Brain microvascular endothelial cell (primary cell): ENCODE measurements at regions not wholly inside any gene's neighbourhood (a gene's known extent, or its start where the extent isn't known, plus 50 kb on each side); places are given as distances from the start of the nearest gene placed in this dataset.

ENCODE experiments used
- DNase-seq: peaks from one replicate; pipeline ENCODE4 v3.0.0-alpha.2; 2020
- H3K27ac ChIP-seq: fragments of 250-450 bp; sonication (Bioruptor Pico); 2 replicates; pipeline ENCODE4 v1.5.1; 2020; ENCODE audit warnings: mild to moderate bottlenecking, moderate library complexity
- H3K27me3 ChIP-seq: fragments of 250-450 bp; sonication (Bioruptor Pico); replicated peaks from 2 replicates; pipeline ENCODE4 v1.5.1; 2020; ENCODE audit warnings: mild to moderate bottlenecking
- H3K36me3 ChIP-seq: fragments of 250-450 bp; sonication (Bioruptor Pico); replicated peaks from 2 replicates; pipeline ENCODE4 v1.5.1; 2020; ENCODE audit warnings: mild to moderate bottlenecking
- H3K4me3 ChIP-seq: 2 replicates; pipeline ENCODE4 v1.5.1; 2011; ENCODE audit warnings: low read depth, mild to moderate bottlenecking, control low read depth, low read length, moderate library complexity
- in situ Hi-C: cut with HindIII; loops from 2 replicates; pipeline ENCODE4 v1.10.0; 2017; ENCODE audit warnings: low sequenced_read_pairs, low pct_ligation_motif_present
- TF ChIP-seq, protein P1 (sequence below): IDR thresholded peaks from 2 replicates; pipeline ENCODE4 v1.5.1; 2011; ENCODE audit warnings: low read depth, mild to moderate bottlenecking, moderate library complexity, low read length, control low read depth, inconsistent platforms; ENCODE audit errors: missing control alignments

DNA sequence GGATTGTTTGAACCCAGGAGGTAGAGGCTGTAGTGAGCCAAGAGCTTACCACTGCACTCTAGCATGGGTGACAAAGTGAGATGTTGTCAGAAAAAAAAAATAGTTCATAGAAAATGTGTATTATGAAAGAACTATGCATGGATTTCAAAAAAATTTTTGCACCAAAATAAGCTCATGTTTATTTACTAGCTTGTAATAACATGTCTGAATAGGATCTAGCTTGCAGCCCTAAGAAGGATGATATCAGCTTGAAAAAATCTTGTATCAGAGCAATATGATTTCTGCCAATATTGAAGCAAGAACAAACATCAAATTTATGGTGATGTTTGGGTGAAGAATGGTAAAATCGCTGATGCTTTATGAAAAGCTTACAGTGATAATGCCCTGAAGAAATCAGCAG is 97.0 kb upstream of the RFX8 start:
- DNase-seq: no peak
- Histone ChIP-seq H3K36me3 (no peaks in the 10 kb centered on the region), H3K4me3 (no peak overlapping the region), H3K27ac (no peak overlapping the region), H3K27me3 (no peaks in the 10 kb centered on the region)
- TF ChIP-seq, protein P1, sequence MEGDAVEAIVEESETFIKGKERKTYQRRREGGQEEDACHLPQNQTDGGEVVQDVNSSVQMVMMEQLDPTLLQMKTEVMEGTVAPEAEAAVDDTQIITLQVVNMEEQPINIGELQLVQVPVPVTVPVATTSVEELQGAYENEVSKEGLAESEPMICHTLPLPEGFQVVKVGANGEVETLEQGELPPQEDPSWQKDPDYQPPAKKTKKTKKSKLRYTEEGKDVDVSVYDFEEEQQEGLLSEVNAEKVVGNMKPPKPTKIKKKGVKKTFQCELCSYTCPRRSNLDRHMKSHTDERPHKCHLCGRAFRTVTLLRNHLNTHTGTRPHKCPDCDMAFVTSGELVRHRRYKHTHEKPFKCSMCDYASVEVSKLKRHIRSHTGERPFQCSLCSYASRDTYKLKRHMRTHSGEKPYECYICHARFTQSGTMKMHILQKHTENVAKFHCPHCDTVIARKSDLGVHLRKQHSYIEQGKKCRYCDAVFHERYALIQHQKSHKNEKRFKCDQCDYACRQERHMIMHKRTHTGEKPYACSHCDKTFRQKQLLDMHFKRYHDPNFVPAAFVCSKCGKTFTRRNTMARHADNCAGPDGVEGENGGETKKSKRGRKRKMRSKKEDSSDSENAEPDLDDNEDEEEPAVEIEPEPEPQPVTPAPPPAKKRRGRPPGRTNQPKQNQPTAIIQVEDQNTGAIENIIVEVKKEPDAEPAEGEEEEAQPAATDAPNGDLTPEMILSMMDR: no peak
- in situ Hi-C loops: no loop called here

DNA sequence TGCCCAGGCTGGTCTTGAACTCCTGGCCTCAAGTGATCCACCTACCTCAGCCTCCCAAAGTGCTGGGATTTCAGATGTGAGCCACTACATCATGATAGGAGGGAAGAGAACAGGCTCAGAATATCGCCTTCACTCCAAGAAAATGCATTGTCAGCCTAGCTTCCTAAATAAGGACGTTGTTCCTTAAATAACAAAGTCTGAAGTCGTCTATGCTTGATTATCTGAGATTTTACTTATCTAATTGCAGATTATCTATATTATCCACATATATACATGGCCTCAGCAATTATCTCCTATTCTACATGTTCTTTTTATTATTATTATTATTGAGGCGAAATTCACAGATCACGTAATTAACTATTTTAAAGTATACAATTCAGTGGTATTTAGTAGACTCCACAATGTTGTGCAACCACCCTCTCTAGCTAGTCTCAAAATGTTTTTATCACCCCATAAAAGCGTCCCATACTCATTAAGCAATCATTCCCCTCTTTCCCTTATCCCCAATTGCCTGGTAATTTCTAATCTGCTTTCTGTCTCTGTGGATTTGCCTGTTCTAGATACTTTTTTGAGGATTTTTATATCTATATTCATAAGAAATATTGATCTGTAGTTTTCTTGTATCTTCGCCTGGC is 95.1 kb upstream of the RFX8 start:
- Histone ChIP-seq H3K36me3 (no peaks in the 10 kb centered on the region), H3K27ac (no peak overlapping the region), H3K27me3 (no peaks in the 10 kb centered on the region), H3K4me3 (no peak overlapping the region)
- TF ChIP-seq, protein P1: no peak
- no peak for DNase-seq
- in situ Hi-C loops: no loop called here

DNA sequence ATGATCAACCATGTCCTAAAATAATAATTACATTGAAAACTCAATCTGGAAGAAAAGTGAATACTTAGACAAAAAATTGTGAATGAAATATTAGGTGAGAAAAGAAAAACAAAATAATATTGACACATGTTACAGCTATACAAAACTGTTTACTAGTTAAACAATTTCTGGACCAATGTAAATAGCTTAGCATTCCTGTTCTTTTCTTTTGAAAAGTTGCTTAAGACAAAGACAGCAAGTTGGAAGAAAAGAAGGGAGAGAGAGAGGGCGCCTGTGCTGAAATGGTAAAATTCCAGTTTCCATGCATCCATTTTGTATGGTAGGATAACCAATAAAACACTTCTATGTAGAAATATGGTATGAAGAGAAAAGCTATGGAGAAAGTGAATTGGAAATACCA is 94.1 kb upstream of the RFX8 start:
- no peak overlapping the region for H3K27ac ChIP-seq
- no peak for DNase-seq
- TF ChIP-seq, protein P1: no peak
- no peaks in the 10 kb centered on the region for H3K27me3 ChIP-seq
- H3K4me3 ChIP-seq: no peak overlapping the region
- in situ Hi-C loops: no loop called here
- no peaks in the 10 kb centered on the region for H3K36me3 ChIP-seq

DNA sequence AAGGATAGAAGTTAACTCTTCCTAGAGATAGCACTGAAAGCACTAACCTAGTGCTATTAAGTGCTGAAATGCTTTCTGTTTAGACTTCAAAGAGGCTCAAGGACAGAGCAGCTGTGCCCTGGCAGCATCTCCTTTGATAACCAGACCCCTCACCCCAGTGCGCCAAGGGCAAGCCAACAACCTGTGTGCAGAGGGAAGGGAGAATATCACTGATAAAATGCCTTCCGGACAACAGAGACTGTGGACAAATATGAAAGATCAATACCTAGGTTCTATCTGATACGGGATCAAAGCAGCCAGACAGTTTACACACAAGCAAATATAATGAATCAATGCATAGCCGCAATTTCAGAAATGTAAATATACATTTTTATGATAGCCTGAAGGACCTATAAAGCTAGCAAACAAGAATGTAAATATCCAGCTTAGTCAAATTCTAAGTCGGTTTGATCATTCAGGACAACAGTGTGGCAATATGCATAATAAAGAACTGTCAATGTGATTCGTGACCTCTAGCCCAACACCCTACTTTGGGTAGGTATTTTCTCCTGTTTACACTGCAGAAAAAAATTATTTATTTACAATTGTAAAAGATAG is 91.8 kb upstream of the RFX8 start:
- Histone ChIP-seq H3K27ac (no peak overlapping the region), H3K4me3 (no peak overlapping the region), H3K36me3 (no peaks in the 10 kb centered on the region), H3K27me3 (no peaks in the 10 kb centered on the region)
- TF ChIP-seq, protein P1: no peak
- in situ Hi-C loops: no loop called here
- DNase-seq: no peak

DNA sequence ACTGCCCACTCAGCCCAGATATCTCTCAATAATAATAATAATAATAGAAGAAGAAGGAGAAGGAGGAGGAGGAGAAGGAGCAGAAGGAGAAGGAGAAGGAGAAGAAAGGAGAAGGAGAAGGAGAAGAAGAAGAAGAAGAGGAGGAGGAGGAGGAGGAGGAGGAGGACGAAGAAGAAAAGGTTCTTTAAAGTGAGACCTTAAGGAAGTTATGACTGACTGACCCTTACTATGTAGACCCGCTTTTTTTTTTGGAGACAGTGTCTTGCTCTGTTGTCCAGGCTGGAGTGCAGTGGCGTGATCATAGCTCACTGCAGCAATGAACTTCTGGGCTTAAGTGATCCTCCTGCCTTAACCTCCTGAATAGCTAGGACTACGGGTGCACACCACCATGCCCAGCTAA is 88.9 kb upstream of the RFX8 start:
- Histone ChIP-seq H3K4me3 (no peak overlapping the region), H3K27ac (no peak overlapping the region), H3K36me3 (no peaks in the 10 kb centered on the region), H3K27me3 (no peaks in the 10 kb centered on the region)
- in situ Hi-C loops: no loop called here
- no peak for DNase-seq
- TF ChIP-seq, protein P1: no peak
